Right renal pelvis (tissue), 4 donors: ENCODE measurements at regions not wholly inside any gene's neighbourhood (a gene's known extent, or its start where the extent isn't known, plus 50 kb on each side); places are given as distances from the start of the nearest gene placed in this dataset.
A peak's percentile ranks its signal among the peaks of the same experiment; 100 is the strongest.

ENCODE experiments used
- DNase-seq, 4 donors: peaks; one replicate each; pipeline ENCODE4 v3.0.0-alpha.2; 2013; ENCODE audit warnings: low read depth in 4 of 4, low spot score in 3 of 4, missing footprints in 1 of 4

- no peak for DNase-seq
These were observed 252.4 kb downstream of the SEC23A start for GRCh38 chr14:38850664-38851063.

DNA sequence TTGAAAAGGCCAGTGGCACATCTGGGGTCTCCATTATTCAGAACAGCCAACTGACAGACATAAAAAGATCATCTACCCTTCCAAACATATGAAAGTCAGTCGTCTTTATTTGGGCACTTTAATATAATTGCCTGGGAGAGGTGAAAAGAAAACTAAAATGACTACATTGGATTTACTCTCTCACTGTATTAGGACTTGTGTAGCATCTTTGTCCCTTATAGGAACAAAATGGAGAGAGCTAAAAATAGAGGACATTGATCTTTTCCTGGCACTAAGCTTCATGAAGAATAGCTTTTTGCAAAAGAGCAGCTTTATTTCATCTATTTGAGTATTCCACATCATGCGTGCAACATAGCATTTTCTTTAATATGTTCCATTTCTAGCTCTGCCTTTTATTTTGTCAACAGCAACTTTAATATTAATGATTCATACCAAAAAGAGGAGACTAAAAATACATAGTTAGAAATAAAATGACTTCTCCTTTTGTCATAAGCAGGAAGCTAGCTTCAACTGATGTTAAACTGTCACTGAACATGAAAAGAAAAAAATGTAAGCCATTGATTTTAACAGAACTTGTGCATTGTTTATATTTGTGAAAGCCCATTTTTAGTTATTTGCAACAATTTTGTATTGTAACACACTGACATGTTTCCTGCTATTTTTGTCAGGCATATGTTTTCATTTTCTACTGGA, 254.6 kb downstream of the SEC23A start:
- DNase-seq, result no peak

DNA sequence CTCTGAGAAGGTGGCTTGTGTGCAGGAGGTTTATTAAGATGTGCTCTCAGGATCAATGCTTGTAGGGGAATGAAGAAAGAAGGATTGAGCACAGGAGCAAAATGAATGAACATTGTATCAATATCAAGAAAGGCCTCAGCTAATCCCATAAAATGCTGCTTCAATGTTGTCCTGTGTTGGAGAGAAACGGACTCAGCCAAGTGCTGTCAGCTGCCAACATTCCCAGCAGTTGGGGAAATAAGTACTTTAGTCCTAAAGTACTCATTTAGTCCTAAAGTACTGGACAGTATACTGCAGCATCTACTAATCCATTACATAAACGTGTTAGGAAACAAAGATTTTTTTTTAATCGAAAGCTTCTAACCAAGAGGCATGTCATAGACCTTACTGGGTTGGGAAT, 255.9 kb downstream of the SEC23A start:
- no peak for DNase-seq

DNA sequence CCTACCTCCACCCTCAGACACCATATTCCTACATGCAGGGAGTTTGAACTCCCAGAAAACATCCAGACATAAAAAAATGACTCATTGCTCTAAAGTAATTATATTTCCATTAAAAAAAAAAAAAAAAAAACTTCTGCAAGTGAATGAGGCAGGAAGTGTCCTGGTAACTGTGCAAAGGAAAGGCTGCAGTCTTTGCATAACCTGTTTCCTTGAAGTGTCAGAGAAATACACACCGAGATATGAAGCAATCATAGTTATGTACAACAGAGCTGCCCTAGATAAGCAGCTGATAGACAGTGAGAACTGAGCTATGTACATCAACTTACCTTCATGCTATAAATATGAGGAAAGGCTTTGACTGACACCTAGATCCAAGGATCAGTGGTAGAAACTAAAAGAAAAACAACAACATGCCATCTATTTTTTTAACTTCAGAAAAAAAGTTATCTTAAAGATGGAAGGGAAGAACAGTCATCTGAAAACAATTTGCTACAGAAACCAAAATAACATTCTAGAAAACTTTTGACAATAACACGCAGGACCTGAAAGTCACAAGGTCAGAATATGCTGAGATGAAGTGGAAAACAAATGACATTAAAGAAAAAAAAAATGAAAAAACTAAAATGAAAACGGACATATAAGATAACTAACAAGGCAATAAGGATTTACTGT, 263.2 kb downstream of the SEC23A start:
- no peak for DNase-seq

DNA sequence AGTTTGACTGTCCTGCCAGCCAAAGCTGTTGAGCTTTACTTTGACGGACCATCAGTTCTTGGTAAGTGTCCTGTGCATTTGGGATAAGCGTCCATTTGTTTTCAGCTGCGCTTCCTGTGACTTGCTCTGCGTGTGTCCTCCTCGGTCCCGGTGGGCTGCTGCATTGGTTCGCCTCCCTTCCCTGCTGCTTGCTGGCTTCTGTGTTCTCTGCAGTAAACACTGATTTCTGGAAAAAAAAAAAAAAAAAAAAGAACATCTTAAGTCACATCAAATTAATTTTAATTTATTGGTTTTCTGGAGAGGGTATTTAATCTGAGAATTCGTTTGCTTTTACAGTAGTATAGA, 264.1 kb downstream of the SEC23A start:
- no peak for DNase-seq

DNA sequence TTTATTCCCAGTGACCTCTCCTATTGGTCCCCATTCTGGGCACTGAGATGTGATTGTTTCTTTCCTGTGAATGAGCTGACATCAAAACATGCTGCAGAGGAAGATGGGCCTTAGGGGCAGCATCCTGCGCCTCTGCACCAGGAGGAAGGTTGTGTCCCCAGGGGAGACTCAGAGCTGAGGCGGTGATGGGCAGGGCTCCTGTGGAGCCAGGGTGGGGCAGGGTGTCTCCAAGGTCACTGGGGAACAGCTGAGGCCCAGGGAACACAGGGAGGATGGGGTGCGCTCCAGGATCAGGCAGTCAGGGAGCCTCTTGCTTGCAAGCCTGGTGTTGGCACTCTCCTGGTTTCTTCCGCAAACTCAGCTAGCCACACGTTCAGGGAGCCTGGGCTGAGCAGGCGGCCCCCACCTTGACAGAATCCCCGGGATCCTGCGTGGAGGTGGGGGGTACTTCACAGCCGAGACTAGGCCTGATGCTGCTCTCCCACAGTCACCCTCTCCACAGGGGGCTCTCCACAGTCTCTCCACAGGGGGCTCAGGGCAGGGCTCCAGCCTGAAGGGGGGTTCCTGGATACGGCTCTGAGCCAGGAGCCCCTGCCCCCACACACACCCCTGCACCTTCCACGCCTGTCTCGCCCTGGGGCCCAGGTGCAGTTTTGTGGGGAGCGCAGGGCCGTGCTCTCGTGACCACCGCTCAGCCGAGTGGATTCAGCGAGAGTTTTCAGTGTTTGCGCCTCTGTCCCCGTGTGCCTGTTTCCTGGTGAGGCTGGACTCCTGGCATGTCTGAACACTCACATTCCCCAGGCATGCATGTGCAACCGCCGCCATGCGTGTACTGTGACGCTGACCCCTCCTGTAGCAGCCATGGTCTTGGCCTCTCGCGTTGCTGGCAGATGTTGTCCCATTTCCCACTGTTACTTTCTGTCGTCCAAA, 264.7 kb downstream of the SEC23A start:
- DNase-seq, result no peak

GRCh38 chr14:38837343-38838048, 265.5 kb downstream of the SEC23A start:
- DNase-seq, result peak in 1 of 4 donors; percentile 17

DNA sequence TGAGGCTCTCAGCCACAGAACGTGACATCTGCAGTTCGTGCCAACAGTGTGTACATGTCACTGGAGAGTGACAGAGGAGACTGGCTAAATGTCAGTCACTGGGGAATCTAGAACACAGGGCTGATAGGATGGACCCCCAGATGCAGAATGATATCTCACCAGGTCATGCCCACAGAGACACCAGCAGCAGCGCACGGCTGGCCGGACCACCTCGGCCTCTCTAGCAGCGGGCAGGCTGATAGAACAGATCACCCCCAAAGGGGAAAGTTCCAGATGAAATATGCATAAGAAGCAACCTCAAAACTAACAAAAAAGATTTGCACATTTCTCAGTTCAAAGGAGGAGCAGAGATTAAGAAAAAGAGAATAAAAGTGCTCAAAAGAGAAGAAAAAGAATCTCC, 266.5 kb downstream of the SEC23A start:
- no peak for DNase-seq

- DNase-seq, result no peak
These were observed 267.2 kb downstream of the SEC23A start for GRCh38 chr14:38835874-38836273.

DNA sequence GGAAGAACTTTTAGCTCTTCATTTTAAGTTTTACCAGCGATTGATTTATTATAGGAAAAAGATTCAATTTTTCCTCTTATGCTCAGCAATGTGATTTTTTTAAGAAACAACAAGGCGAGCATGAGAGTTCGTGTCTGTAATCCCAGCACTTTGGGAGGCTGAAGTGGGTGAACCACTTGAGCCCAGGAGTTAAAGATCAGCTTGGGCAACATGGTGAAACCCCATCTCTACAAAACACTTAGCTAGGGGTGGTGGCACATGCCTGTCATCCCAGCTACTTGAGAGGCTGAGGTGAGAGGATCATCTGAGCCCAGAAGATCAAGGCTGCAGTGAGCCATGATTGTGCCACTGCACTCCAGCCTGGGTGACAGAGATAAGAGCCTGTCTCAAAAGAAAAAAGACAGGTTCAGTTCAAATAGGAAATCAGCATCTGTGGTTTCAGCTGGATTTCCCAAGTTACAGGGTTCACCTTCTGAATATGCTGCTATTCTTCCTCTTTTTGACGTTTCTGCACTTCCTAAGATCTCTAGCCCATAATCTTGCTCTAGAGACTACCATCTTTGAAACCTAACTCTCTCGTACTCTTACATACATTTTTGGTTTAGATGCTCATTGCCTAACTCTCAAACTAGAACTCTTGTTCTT, 274.7 kb downstream of the SEC23A start:
- no peak for DNase-seq

- no peak for DNase-seq
These were observed 278.3 kb downstream of the SEC23A start for GRCh38 chr14:38824706-38825105.

GRCh38 chr14:38818555-38818954, 284.5 kb downstream of the SEC23A start:
- no peak for DNase-seq

- no peak for DNase-seq
These were observed 294.1 kb downstream of the SEC23A start for GRCh38 chr14:38808734-38809455.

GRCh38 chr14:38799671-38800070, 303.4 kb downstream of the SEC23A start:
- no peak for DNase-seq

DNA sequence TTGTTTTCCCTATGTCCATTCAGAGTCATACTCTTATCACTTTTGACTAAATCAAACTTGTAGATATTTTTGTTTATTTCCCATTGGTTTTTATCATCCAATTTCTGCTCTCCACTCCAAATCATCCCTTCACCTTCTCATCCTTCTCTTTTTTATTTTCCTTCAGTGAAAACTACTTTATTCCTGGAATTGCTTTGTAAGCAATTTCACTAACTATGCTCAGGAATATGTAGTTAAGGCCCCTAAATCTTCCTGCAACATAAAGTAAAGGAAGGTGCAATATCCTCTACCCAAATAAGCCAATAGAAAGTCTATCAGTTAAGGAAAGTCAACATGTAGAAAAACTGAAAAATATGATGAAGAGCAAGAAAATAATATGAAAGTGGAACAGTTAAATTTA, 308.4 kb downstream of the SEC23A start:
- DNase-seq, result no peak

DNA sequence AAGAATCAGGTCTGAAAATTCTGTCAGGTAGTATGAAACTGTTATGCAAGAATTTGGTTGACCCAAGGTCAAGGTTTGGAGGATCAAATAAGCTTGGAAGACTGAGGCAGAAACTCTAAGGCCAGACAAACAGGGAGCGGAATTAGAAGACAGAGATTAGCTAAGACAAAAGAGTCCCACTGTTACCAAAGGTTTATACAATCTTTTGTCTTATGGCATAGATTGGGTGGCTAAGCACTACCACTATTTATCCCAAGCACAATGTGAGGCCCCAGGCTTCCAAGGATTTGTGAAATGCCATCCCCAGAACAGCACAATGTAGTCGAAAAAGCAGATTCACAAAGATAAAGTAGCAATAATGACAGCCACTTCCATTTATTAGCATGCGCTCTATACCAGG, 311.2 kb downstream of the SEC23A start:
- no peak for DNase-seq

- DNase-seq, result no peak
These were observed 312.1 kb downstream of the SEC23A start for GRCh38 chr14:38790916-38791315.

- no peak for DNase-seq
These were observed 313.2 kb downstream of the SEC23A start for GRCh38 chr14:38789805-38790204.

- no peak for DNase-seq
These were observed 315.0 kb downstream of the SEC23A start for GRCh38 chr14:38788060-38788459.

DNA sequence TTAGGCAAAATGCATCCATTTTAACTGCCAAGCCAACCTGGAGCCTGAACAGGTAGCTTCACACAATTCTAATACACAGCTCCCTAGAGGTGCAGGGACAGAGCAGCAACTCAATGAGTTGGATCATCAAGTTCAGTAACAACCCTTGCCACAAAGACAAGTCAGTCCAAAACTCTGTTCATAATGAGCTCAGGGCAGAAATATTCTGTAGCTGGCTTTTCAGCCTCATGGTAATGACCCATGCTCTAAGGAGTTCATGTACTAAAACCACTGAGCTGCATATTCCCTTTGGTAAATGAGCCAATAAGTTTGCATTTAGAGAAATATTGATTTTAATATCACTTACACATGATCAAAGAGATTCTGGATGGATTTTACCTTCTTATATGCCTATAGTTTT, 316.1 kb downstream of the SEC23A start:
- DNase-seq, result no peak
